HUES6 (cell line): ENCODE measurements at regions not wholly inside any gene's neighbourhood (a gene's known extent, or its start where the extent isn't known, plus 50 kb on each side); places are given as distances from the start of the nearest gene placed in this dataset.

Source experiments
- H3K27ac ChIP-seq: 2 replicates; pipeline ENCODE4 v1.7.0; 2013; ENCODE audit warnings: low read depth, mild to moderate bottlenecking, low read length, inconsistent platforms
- H3K27me3 ChIP-seq: 2 replicates; pipeline ENCODE4 v1.6.1; 2013; ENCODE audit warnings: low read length; ENCODE audit not compliant: control insufficient read depth, insufficient read depth
- H3K36me3 ChIP-seq: 2 replicates; pipeline ENCODE4 v1.6.1; 2013; ENCODE audit warnings: low read length; ENCODE audit not compliant: control insufficient read depth, insufficient read depth
- H3K4me1 ChIP-seq: 2 replicates; pipeline ENCODE4 v1.6.1; 2013; ENCODE audit warnings: low read length; ENCODE audit not compliant: control insufficient read depth, insufficient read depth
- H3K4me3 ChIP-seq: 2 replicates; pipeline ENCODE4 v1.5.1; 2013; ENCODE audit warnings: low read depth, low read length
- H3K9ac ChIP-seq: one replicate; pipeline ENCODE4 v1.6.1; 2013; ENCODE audit warnings: mild to moderate bottlenecking, low read length
- H3K9me3 ChIP-seq: 2 replicates; pipeline ENCODE4 v1.6.1; 2013; ENCODE audit warnings: low read depth, low read length; ENCODE audit not compliant: control insufficient read depth, insufficient read depth

GRCh38 chr2:176817061-176817565 is 395.5 kb upstream of the HNRNPA3 start:
- H3K9me3 ChIP-seq = no peaks in the 10 kb centered on the region
- no peak overlapping the region for H3K9ac ChIP-seq
- H3K27ac ChIP-seq = no peak overlapping the region
- H3K27me3 ChIP-seq = no peaks in the 10 kb centered on the region
- no peak overlapping the region for H3K4me3 ChIP-seq
- H3K4me1 ChIP-seq = peaks cover 44% of the 10 kb centered on the region
- no peaks in the 10 kb centered on the region for H3K36me3 ChIP-seq

- Histone ChIP-seq H3K27me3 (no peaks in the 10 kb centered on the region), H3K4me3 (no peak overlapping the region), H3K36me3 (no peaks in the 10 kb centered on the region), H3K9me3 (no peaks in the 10 kb centered on the region), H3K9ac (no peak overlapping the region), H3K4me1 (peaks cover 43% of the 10 kb centered on the region), H3K27ac (no peak overlapping the region)
Observed at GRCh38 chr2:176818076-176818475, 394.5 kb upstream of the HNRNPA3 start.

- no peak overlapping the region for H3K27ac ChIP-seq
- H3K4me1 ChIP-seq = peaks cover 37% of the 10 kb centered on the region
- no peak overlapping the region for H3K9ac ChIP-seq
- no peak overlapping the region for H3K4me3 ChIP-seq
- no peaks in the 10 kb centered on the region for H3K27me3 ChIP-seq
- no peaks in the 10 kb centered on the region for H3K36me3 ChIP-seq
- no peaks in the 10 kb centered on the region for H3K9me3 ChIP-seq
Observed at GRCh38 chr2:176818617-176819016, 394.0 kb upstream of the HNRNPA3 start.

GRCh38 chr2:176819306-176819705 is 393.3 kb upstream of the HNRNPA3 start:
- Histone ChIP-seq H3K4me3 (no peak overlapping the region), H3K27ac (no peak overlapping the region), H3K9me3 (no peaks in the 10 kb centered on the region), H3K27me3 (no peaks in the 10 kb centered on the region), H3K4me1 (peaks cover 31% of the 10 kb centered on the region), H3K9ac (no peak overlapping the region), H3K36me3 (no peaks in the 10 kb centered on the region)

- Histone ChIP-seq H3K9me3 (no peaks in the 10 kb centered on the region), H3K9ac (no peak overlapping the region), H3K27me3 (no peaks in the 10 kb centered on the region), H3K4me1 (peaks cover 30% of the 10 kb centered on the region), H3K36me3 (no peaks in the 10 kb centered on the region), H3K4me3 (no peak overlapping the region), H3K27ac (no peak overlapping the region)
Observed at GRCh38 chr2:176820371-176820932, 392.1 kb upstream of the HNRNPA3 start.

- H3K27ac ChIP-seq = no peak overlapping the region
- H3K27me3 ChIP-seq = no peaks in the 10 kb centered on the region
- H3K9ac ChIP-seq = no peak overlapping the region
- peaks cover 30% of the 10 kb centered on the region for H3K4me1 ChIP-seq
- no peaks in the 10 kb centered on the region for H3K9me3 ChIP-seq
- no peaks in the 10 kb centered on the region for H3K36me3 ChIP-seq
- no peak overlapping the region for H3K4me3 ChIP-seq
Observed at GRCh38 chr2:176821350-176821749, 391.2 kb upstream of the HNRNPA3 start.

GRCh38 chr2:176822060-176822459 is 390.5 kb upstream of the HNRNPA3 start:
- peaks cover 25% of the 10 kb centered on the region for H3K4me1 ChIP-seq
- no peaks in the 10 kb centered on the region for H3K36me3 ChIP-seq
- H3K9me3 ChIP-seq = no peaks in the 10 kb centered on the region
- H3K27me3 ChIP-seq = no peaks in the 10 kb centered on the region
- H3K9ac ChIP-seq = no peak overlapping the region
- no peak overlapping the region for H3K27ac ChIP-seq
- H3K4me3 ChIP-seq = no peak overlapping the region

- H3K9me3 ChIP-seq = no peaks in the 10 kb centered on the region
- H3K27me3 ChIP-seq = no peaks in the 10 kb centered on the region
- H3K27ac ChIP-seq = no peak overlapping the region
- no peaks in the 10 kb centered on the region for H3K4me1 ChIP-seq
- no peak overlapping the region for H3K9ac ChIP-seq
- H3K36me3 ChIP-seq = no peaks in the 10 kb centered on the region
- H3K4me3 ChIP-seq = no peak overlapping the region
Observed at GRCh38 chr2:176826356-176826755, 386.2 kb upstream of the HNRNPA3 start.

- Histone ChIP-seq H3K36me3 (no peaks in the 10 kb centered on the region), H3K4me3 (no peak overlapping the region), H3K4me1 (no peaks in the 10 kb centered on the region), H3K27me3 (no peaks in the 10 kb centered on the region), H3K9ac (no peak overlapping the region), H3K9me3 (no peaks in the 10 kb centered on the region), H3K27ac (no peak overlapping the region)
Observed at GRCh38 chr2:176826984-176827668, 385.5 kb upstream of the HNRNPA3 start.

GRCh38 chr2:176830362-176830761 is 382.2 kb upstream of the HNRNPA3 start:
- no peak overlapping the region for H3K27ac ChIP-seq
- no peaks in the 10 kb centered on the region for H3K27me3 ChIP-seq
- no peak overlapping the region for H3K9ac ChIP-seq
- H3K4me3 ChIP-seq = no peak overlapping the region
- no peaks in the 10 kb centered on the region for H3K36me3 ChIP-seq
- H3K4me1 ChIP-seq = no peaks in the 10 kb centered on the region
- no peaks in the 10 kb centered on the region for H3K9me3 ChIP-seq

GRCh38 chr2:176832086-176832485 is 380.5 kb upstream of the HNRNPA3 start:
- Histone ChIP-seq H3K4me3 (no peak overlapping the region), H3K27ac (no peak overlapping the region), H3K36me3 (no peaks in the 10 kb centered on the region), H3K9ac (no peak overlapping the region), H3K27me3 (no peaks in the 10 kb centered on the region), H3K4me1 (no peaks in the 10 kb centered on the region), H3K9me3 (no peaks in the 10 kb centered on the region)
